HG02623 (cell line): ENCODE measurements at regions not wholly inside any gene's neighbourhood (a gene's known extent, or its start where the extent isn't known, plus 50 kb on each side); places are given as distances from the start of the nearest gene placed in this dataset.
"Not testable (repeated sequence)": the region's sequence is repeated elsewhere in the genome, so short reads cannot be mapped to it uniquely, and the experiment has no call there.

Experiments used
- ATAC-seq: cut with Tn5 transposase; IDR thresholded peaks from one replicate; pipeline ENCODE4 v1.9.1; 2021; ENCODE audit warnings: moderate library complexity; ENCODE audit not compliant: unreplicated experiment

DNA sequence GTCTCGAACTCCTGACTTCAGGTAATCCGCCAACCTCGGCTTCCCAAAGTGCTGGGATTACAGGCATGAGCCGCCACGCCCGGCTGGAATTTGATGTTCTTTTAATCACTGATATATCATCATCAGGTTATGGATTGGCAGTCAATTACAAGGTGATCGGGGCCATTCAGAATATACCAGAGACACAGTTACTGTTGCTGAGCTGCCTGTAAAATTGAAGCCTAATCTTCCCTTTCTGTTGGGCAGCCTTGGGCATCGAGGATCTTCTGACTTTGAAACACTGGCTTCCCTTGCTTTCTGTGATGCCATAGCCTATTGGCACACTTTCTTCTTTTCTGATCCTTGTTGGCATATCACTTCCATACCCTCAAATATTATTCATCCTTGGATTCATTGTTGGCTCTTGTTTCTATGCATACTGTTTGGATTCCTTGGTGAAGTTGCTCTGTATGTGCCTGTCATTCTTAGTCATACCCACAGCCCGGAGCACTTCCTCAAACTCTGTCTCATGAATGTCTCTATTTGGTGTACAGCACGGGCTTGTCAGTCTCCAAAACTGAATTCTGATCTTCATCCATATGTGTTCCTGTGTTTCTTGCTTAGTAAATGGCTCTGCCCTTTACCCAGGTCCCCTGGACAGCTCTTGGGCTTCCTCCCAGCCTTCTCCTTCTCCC is 85.6 kb upstream of the CRYM start:
- not testable (repeated sequence) for ATAC-seq

DNA sequence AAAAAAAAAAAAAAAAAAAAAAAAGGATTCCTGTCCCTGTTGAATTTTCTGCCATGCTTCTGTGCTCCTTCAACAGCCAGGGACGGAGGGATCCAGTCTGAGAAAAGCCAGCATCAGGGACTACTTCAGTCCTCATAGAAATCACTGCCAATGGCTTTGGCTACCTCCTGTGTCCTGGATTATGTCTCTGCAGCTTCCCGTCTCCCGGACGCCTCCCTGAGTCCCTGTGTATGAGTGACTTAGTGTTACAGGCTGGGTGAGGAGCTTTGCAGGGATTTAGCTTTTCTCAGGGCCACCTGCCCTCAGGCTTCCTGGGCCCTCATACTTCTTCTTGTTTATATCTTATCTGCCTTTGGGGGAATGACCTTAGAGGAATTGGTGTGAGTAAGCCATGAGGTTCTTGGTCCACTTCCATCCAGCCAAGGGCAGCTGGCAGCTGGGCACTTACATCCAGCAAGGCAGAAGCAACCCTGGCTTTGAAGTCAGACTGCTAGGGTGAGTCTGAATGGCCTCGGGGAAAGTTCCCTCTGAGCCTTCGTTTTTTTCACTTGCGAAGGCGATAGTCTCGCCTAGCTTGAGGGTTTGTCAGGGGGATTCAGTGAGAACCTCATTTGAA is 83.6 kb upstream of the CRYM start:
- ATAC-seq: not testable (repeated sequence)

- ATAC-seq: not testable (repeated sequence)
Measured at GRCh38 chr16:21361045-21361444, 83.0 kb upstream of the CRYM start.

DNA sequence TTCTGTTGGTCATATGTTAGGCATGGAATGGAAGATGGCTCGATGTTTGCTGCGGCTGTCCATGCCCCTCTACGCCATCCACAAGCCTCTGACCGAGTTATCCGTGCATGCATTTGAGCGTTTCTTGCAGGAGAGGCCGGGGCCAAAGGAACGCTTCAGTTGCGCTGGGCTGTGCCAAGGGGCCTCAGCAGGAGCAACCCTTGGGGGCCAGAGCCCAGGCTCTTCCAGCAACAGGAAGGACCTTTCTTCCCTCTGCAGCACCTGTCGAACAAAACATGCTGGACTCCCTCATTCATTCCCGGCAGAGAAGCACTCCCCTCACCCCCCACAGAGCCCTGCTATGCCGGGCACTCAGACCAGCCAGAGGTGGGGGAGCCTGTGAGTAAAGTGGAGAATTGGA is 81.4 kb upstream of the CRYM start:
- not testable (repeated sequence) for ATAC-seq

GRCh38 chr16:21358261-21358795 is 80.2 kb upstream of the CRYM start:
- ATAC-seq: peak; percentile 40

DNA sequence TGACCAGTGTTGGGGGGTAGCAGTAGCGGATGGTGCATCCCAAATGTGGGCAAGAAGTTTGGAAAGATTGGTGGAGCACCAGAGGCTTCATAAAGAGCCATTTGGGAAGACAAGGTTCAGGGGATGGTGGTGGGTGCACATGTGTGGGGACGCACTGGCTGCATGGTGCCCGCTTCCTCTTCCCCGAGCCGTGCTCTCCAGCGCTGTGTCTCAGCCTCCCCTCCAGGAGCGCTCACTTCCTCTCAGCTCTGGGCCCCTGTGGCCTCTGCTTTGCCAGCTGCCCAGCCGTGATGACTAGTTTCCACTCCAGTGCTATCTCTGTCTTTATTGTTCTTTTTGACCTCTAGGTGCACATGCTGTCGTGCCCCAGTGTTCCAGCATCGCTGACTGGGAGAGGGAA is 78.2 kb upstream of the CRYM start:
- ATAC-seq: not testable (repeated sequence)

DNA sequence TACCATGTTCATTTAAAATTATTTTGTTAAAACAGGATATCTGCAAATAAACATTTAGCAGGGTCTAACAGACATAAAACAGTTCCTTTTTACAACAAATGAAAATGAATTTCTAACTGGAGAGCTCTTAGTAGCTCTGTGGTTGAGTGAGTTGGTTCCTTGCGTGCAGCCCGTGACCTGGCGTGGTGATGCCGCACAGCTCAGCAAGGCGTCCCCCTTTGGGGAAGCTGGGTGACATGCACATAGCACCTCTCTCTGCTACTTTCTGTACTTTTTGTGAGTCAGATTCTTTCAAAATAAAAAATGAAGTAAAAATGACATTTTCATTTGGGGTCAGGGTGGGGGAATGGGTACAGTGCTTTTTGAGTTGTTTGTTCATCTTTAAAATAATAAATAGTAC is 73.3 kb upstream of the CRYM start:
- ATAC-seq: not testable (repeated sequence)

DNA sequence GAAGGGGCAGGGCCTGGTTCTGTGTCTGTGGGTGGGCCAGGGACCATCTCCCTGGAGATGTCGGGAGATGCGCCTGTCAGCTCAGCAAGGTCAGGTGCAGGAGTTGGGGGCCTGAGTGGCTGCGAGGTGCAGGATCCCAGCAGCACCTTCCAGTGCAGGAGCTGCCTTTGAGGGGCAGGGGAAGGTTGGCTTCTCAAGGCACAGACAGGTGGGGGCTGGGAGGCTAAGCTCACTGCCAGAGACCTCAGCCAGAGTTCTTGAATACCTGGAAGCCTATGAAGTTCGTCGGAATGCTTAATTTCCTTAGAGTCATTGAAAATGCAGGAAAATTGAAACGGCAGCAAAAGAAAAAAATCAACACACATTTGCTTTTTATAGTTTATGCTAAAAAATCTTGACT is 72.8 kb upstream of the CRYM start:
- not testable (repeated sequence) for ATAC-seq

DNA sequence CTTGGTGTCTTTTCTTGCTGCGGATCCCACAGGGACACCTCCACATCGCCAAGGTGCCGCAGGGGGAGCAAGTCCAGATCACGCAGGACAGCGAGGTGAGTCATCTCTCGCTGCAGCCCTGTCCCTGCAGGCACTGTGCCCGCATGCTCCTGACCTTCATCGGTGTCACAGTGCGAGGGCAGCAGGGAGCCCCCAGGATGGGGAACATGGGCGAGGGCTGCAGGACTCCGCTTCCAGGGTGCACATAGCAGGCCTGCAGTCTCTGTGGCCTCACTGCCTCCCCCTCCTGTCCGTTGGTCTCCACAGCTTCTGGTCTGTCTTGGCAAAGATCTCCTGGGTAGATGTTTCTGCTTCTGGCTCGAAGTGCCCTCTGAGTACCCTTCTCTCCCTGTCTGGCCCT is 71.2 kb upstream of the CRYM start:
- not testable (repeated sequence) for ATAC-seq

GRCh38 chr16:21348815-21349214 is 70.7 kb upstream of the CRYM start:
- ATAC-seq: not testable (repeated sequence)

- not testable (repeated sequence) for ATAC-seq
Measured at GRCh38 chr16:21347538-21347937, 69.4 kb upstream of the CRYM start.

GRCh38 chr16:21346756-21347491 is 68.8 kb upstream of the CRYM start:
- ATAC-seq: not testable (repeated sequence)

DNA sequence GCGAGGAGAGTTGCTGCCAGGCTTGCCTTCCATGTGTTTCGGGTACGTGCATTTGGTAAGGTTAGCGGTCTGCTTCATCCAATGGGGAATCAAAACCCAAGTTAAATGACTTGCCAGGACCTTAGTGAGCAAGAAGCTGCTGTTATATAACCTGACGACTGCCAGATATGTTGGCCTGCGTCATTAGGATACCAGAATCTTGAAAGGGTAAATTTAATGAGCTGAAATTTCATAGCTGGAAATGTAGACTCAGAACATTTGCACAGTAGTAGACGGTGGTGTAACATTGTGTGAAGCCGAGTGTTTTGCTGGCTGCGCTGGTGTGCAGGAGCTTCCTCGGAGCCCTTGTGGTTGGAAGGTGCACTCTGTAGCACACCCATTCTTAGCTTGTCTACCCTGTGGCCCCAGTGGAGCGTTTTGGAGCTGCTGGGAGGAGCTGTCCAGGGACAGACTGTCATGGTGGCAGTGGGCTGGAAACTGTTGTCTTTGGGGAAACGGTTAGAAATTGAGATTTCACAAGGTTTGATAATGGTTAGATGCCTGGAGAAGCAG is 66.3 kb upstream of the CRYM start:
- ATAC-seq: not testable (repeated sequence)

DNA sequence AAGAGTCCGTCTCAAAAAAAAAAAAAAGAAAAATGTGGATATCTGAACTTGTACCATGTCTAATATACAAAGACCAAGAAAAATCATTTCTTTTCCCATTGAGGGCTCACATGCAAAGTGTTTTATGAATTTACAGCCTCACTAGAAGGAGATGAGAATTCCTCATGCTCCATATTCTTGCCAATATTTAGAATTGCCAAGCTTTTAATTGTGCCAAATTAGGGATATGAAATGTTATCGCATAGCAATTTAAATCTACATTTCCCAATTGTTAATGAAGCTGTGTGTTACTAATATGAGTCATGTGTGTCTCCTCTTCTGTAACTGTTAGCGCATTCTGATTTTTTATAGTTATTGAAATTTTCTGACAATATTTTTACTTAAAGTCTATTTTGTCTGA is 63.0 kb upstream of the CRYM start:
- no peak for ATAC-seq

DNA sequence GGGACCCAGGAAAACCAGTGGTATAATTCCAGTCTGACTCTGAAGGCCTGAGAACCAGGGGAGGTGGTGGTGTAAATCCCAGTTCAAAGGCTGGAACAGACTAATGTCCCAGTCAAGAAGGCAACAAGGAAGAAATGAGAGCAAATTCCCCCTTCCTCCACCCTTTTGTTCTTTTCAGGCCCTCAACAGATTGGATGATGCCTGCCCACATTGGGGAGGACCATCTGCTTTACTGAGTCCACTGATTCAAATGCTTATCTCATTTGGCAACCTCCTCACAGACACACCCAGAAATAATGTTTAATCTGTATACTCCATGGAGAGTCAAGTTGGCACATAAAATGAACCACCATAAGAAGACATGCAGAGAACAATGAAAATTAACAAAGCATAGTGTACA is 61.9 kb upstream of the CRYM start:
- ATAC-seq: no peak

DNA sequence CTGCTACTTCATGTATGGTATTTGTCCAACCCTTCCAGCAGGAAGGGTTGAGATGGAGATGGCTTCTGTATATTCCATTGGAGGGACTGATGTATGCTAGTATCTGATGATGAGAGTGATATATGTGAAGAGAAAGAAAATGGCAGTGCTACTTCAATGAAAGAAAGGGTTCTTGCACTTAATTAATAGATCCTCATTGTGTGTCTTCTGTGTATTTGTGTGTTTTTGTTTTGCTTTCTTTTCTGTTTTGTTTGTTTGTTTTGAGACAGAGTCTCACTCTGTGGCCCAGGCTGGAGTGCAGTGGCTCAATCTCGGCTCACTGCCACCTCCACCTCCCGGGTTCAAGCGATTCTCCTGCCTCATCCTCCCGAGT is 61.2 kb upstream of the CRYM start:
- ATAC-seq: no peak

GRCh38 chr16:21338537-21339268 is 60.6 kb upstream of the CRYM start:
- no peak for ATAC-seq

- no peak for ATAC-seq
Measured at GRCh38 chr16:21336231-21336630, 58.1 kb upstream of the CRYM start.

- not testable (repeated sequence) for ATAC-seq
Measured at GRCh38 chr16:21334188-21335146, 56.4 kb upstream of the CRYM start.

GRCh38 chr16:21333683-21334082 is 55.6 kb upstream of the CRYM start:
- ATAC-seq: not testable (repeated sequence)
